ENCODE measurements at regions not wholly inside any gene's neighbourhood (a gene's known extent, or its start where the extent isn't known, plus 50 kb on each side); places are given as distances from the start of the nearest gene placed in this dataset.
A peak's percentile ranks its signal among the peaks of the same experiment; 100 is the strongest.

DNA sequence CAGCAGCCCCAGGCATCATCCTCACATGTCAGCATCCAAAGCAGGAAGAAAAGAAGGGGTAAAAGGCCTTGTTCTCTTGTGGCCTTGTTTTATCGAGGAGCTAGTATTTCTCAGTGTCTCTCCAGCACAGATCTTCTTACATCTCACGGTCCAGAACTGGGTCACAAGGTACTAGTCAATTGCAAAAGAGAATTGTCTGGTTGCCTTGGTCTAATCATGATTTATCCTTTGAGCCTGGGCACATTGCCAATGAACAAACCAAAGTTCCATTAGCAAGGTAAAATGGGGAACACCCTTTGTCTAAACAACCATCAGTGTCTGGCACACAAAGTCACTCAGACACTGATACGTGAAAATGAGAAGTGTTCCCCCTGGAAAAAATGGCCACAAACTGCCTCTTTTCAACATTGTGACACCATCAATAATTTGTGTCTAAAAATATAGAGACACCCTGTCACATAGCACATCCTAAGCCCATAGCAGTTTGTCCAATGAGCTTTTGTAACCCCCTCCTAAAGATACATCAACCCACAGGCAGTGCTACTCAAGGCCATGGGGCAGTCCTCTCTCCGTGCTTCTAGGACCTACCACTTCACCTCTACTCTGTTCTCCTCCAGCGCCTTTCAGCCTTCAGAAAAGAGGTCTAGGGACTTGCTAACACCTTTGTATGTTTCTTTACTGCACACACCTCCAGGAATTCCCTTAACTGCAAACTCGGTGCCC is 534.4 kb downstream of the MID1IP1 start:
- ChIA-PET CTCF (ENCODE audit: low intra/inter-chr PET ratio) (no interaction called here), POLR2A (no interaction called here)
- WGBS (ENCODE audit: insufficient coverage, low coverage, missing lambda C conversion rate): 6% methylated on average over 5 of the region's 6 CpGs
- in situ Hi-C loops (cut with MboI) (no loop called here), intact Hi-C loops (cut with micrococcal nuclease) (no loop called here)
- Histone ChIP-seq H4K20me1 (replicated peaks; ENCODE audit: control insufficient read depth, insufficient read depth, low read length) (no peaks in the 10 kb centered on the region), H3K27ac (ENCODE audit: extremely low read depth, low read depth, low read length) (no peak overlapping the region), H3K9ac (ENCODE audit: insufficient read depth in 1 of 2, low read depth in 2 of 2, low read length in 2 of 2) (no peak overlapping the region), H3K27me3 (ENCODE audit: control insufficient read depth in 2 of 2, insufficient read depth in 2 of 2, low read length in 2 of 2) (no peaks in the 10 kb centered on the region; a peak in 1 of 5 replicates), H3K79me2 (ENCODE audit: control insufficient read depth, insufficient read depth, low read length) (no peaks in the 10 kb centered on the region), H3K4me3 (no peak overlapping the region), H3K9me3 (replicated peaks; ENCODE audit: control insufficient read depth, insufficient read depth, low read depth, low read length) (no peaks in the 10 kb centered on the region), H3K9me1 (ENCODE audit: control insufficient read depth, insufficient read depth, low read length) (no peaks in the 10 kb centered on the region), H2AFZ (ENCODE audit: low read depth, low read length) (no peak overlapping the region), H3K4me2 (ENCODE audit: insufficient read depth, low read length) (no peak overlapping the region), H3K4me1 (replicated peaks in 1 of 2; ENCODE audit: control insufficient read depth in 2 of 2, insufficient read depth in 2 of 2, low read length in 2 of 2) (no peaks in the 10 kb centered on the region), H3K36me3 (ENCODE audit: control insufficient read depth, insufficient read depth, low read length) (no peaks in the 10 kb centered on the region)
- DNase-seq (ENCODE audit: extremely low read depth in 1 of 4, low spot score in 3 of 4): no peak
- TF ChIP-seq, protein P1, sequence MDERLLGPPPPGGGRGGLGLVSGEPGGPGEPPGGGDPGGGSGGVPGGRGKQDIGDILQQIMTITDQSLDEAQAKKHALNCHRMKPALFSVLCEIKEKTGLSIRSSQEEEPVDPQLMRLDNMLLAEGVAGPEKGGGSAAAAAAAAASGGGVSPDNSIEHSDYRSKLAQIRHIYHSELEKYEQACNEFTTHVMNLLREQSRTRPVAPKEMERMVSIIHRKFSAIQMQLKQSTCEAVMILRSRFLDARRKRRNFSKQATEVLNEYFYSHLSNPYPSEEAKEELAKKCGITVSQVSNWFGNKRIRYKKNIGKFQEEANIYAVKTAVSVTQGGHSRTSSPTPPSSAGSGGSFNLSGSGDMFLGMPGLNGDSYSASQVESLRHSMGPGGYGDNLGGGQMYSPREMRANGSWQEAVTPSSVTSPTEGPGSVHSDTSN (CRISPR knock-in tag; IDR thresholded peaks at IDR 0.05; ENCODE audit: low read depth): no peak
- TF ChIP-seq, protein P1 (tag; conservative IDR thresholded peaks at IDR 0.05; ENCODE audit: low read depth): 0 out of 2 replicates have a peak, but pooled peaks have one; percentile 16
- no peak for TF ChIP-seq GABPB1 (CRISPR knock-in tag; IDR thresholded peaks at IDR 0.05)
- no peak for FAIRE-seq
- no peak for ATAC-seq
- no TSS peak for BruUV-seq (replicated peaks)
